ENCODE measurements at regions not wholly inside any gene's neighbourhood (a gene's known extent, or its start where the extent isn't known, plus 50 kb on each side); places are given as distances from the start of the nearest gene placed in this dataset.
A peak's percentile ranks its signal among the peaks of the same experiment; 100 is the strongest.

DNA sequence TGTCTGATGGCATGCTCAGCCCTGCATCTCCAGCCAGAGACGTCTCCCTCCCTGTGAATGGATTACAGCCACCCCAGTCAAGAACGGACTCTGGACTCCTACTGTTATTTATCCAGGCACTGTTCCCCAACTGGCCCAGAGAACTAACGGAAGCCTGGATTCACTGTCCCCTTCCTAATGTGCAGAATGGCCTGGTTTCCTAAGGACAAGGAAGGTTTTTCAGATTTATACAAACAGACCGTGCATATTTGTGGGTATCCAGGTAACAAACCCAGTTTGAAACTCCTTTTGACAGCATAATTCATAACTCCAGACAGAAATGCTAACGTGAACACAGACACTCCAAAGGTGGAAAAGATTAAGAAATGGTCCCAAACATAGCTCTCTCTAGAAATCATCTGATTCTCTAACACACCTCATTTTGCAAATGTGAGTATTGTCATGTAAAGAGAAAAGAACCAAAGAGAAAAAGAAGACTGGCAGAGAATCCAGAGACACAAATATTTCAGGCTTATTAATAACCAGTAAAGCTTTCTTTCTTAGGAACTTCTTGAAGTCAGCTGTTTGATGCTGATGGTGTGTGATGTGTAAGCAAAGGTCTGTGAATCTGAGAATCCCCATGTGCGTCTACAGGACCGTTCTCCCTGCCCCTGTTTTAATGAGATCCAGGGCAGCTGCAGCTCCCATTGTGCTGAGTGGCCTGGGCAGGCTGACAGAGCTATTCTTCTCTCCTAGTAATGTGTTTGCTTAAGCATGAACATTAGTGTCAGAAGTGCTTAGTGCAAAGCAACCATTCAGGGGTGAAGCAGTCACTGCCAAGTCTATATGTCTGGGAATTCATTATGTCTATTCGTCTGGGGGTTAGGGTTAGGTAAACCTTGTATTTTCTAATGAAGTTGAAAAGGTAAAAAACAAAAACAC is 86.8 kb upstream of the HIF1A start (continued):
- no peak for TF ChIP-seq CHD1 (IDR thresholded peaks at IDR 0.05; ENCODE audit: low read depth, low read length)

DNA sequence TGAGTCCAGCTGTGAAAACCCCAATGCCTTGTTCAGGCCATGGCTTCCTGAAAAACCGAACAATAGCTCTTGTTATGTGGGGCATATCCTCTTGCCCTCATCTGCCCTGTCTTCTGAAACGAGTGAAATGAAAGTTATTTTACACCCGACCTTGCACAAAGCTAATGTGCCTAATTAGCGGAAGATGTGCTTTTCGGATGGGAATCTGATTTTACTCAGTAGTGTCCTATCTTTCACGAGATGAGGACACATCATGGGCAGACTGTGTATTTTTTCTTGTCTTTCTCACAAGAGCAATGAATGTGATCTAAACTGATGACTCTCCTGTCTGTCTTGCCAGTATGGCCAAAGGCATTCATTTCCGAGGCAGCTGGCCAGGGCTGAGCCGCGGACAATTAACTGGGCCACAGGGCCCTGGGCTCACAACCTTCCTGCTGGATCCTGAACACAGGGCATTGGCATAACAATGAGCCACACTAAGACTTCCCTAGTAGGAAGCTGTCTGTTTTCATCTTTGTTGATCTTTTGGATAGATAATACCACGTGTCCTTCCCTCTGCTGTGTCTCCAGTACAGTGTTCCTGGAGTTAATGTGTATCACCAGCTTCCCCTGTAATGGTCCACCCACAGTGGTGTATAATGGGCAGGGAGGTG is 86.0 kb upstream of the HIF1A start:
- peak overlapping the region; percentile 28 to 89 for H4K8ac ChIP-seq (ENCODE audit: low read depth in 2 of 2, low read length in 2 of 2)
- peak overlapping the region; percentile 79 for H2BK15ac ChIP-seq (ENCODE audit: low read depth, low read length)
- H2AK9ac ChIP-seq (replicated peaks; ENCODE audit: low read depth, low read length, poor library complexity): peak overlapping the region; percentile 58
- H4K5ac ChIP-seq (ENCODE audit: low read depth, low read length): peak overlapping the region; percentile 78
- intact Hi-C loops (cut with micrococcal nuclease): loop anchor here (2.0 kb wide), 1 partner anchor 47 kb away; no protein-coding TSS in a partner anchor
- H3K14ac ChIP-seq (replicated peaks; ENCODE audit: low read depth, low read length): peak overlapping the region; percentile 83
- peak overlapping the region; percentile 88 for H2BK20ac ChIP-seq (ENCODE audit: low read depth, low read length)
- POLR2A ChIA-PET (ENCODE audit: unreplicated experiment): no interaction called here
- in situ Hi-C loops (cut with MboI; ENCODE audit: low sequenced_read_pairs): no loop called here
- no peaks in the 10 kb centered on the region for H3K9me3 ChIP-seq (ENCODE audit: control insufficient read depth, insufficient read depth, low read length)
- 0 out of 2 replicates have a peak, but pooled peaks cover 3% of the 10 kb centered on the region for H4K20me1 ChIP-seq (ENCODE audit: insufficient read depth, low read length)
- H3K23ac ChIP-seq (ENCODE audit: low read depth, low read length): peak overlapping the region; percentile 77
- DNase-seq: peak; percentile 66
- H3K4me3 ChIP-seq (ENCODE audit: insufficient read depth, low read depth, low read length): no peak overlapping the region
- CTCF ChIA-PET: interaction anchor here (0.6 to 1.6 kb wide), 7 partner anchors 48 to 154 kb away, joined by 3 to 9 read pairs (median 4); no protein-coding TSS in a partner anchor
- H4K91ac ChIP-seq (ENCODE audit: insufficient read depth, low read depth, low read length): peak overlapping the region; percentile 61
- peak overlapping the region; percentile 73 for H2AFZ ChIP-seq (replicated peaks; ENCODE audit: low read length, poor library complexity)
- 40% methylated on average over 3 of the region's 10 CpGs; no CpG with 5 or more reads in 1 of the 2 experiments for WGBS, 2 experiments (ENCODE audit: extremely low coverage in 2 of 2, insufficient read length in 1 of 2)
- peak overlapping the region; percentile 52 for H3K9ac ChIP-seq (ENCODE audit: low read depth, low read length)
- peaks cover 17% of the 10 kb centered on the region for H3K9me1 ChIP-seq (ENCODE audit: insufficient read depth, low read length)
- H3K27me3 ChIP-seq (ENCODE audit: control insufficient read depth, insufficient read depth, low read length): no peaks in the 10 kb centered on the region
- peak overlapping the region; percentile 85 for H3K27ac ChIP-seq (ENCODE audit: insufficient read depth, low read length)
- H2BK5ac ChIP-seq (ENCODE audit: low read depth, low read length, poor library complexity, severe bottlenecking): peak overlapping the region; percentile 97
- peaks cover 28% of the 10 kb centered on the region for H3K4me1 ChIP-seq (ENCODE audit: control insufficient read depth, insufficient read depth, low read length)
- H2AK5ac ChIP-seq (ENCODE audit: low read depth, low read length): peak overlapping the region; percentile 91
- ATAC-seq (ENCODE audit: low read depth): peak; percentile 73
- peak overlapping the region; percentile 80 for H3K56ac ChIP-seq (ENCODE audit: extremely low read depth, insufficient read depth, low read length)
- no peaks in the 10 kb centered on the region for H3K79me1 ChIP-seq (ENCODE audit: low read depth in 1 of 2, low read length in 2 of 2)
- H3K4ac ChIP-seq (ENCODE audit: low read depth, low read length): peak overlapping the region; percentile 81
- no peaks in the 10 kb centered on the region for H3K36me3 ChIP-seq (ENCODE audit: control insufficient read depth, insufficient read depth, low read length)
- peak overlapping the region; percentile 74 for H2BK120ac ChIP-seq (ENCODE audit: low read depth, low read length)
- no TSS peak for BruUV-seq (replicated peaks)
- dilution Hi-C loops (cut with HindIII; ENCODE audit: low sequenced_read_pairs, unreplicated experiment): no loop called here
- H3K18ac ChIP-seq (ENCODE audit: low read depth, low read length): peak overlapping the region; percentile 90
- H3K4me2 ChIP-seq (ENCODE audit: low read depth, low read length): peak overlapping the region; percentile 51
- TF ChIP-seq, protein P1, sequence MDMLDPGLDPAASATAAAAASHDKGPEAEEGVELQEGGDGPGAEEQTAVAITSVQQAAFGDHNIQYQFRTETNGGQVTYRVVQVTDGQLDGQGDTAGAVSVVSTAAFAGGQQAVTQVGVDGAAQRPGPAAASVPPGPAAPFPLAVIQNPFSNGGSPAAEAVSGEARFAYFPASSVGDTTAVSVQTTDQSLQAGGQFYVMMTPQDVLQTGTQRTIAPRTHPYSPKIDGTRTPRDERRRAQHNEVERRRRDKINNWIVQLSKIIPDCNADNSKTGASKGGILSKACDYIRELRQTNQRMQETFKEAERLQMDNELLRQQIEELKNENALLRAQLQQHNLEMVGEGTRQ (IDR thresholded peaks at IDR 0.05; ENCODE audit: low read depth, low read length): peak; percentile 66
- peak; percentile 42; the same call in 1 of the 2 replicates for TF ChIP-seq BHLHE40 (IDR thresholded peaks at IDR 0.05; ENCODE audit: low read depth, low read length)
- TF ChIP-seq FOS (IDR thresholded peaks at IDR 0.05; ENCODE audit: low read depth, low read length): no peak
- no peak for TF ChIP-seq MAZ (IDR thresholded peaks at IDR 0.05; ENCODE audit: borderline replicate concordance, low read depth, low read length)
- TF ChIP-seq SMC3 (IDR thresholded peaks at IDR 0.05; ENCODE audit: low read depth, low read length): no peak
- peak; percentile 12; the same call in 1 of the 2 replicates for TF ChIP-seq RAD21 (IDR thresholded peaks at IDR 0.05; ENCODE audit: low read length)
- TF ChIP-seq, protein P2, sequence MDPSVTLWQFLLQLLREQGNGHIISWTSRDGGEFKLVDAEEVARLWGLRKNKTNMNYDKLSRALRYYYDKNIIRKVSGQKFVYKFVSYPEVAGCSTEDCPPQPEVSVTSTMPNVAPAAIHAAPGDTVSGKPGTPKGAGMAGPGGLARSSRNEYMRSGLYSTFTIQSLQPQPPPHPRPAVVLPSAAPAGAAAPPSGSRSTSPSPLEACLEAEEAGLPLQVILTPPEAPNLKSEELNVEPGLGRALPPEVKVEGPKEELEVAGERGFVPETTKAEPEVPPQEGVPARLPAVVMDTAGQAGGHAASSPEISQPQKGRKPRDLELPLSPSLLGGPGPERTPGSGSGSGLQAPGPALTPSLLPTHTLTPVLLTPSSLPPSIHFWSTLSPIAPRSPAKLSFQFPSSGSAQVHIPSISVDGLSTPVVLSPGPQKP (IDR thresholded peaks at IDR 0.05; ENCODE audit: borderline replicate concordance, low read depth, low read length): no peak
- TF ChIP-seq, protein P3, sequence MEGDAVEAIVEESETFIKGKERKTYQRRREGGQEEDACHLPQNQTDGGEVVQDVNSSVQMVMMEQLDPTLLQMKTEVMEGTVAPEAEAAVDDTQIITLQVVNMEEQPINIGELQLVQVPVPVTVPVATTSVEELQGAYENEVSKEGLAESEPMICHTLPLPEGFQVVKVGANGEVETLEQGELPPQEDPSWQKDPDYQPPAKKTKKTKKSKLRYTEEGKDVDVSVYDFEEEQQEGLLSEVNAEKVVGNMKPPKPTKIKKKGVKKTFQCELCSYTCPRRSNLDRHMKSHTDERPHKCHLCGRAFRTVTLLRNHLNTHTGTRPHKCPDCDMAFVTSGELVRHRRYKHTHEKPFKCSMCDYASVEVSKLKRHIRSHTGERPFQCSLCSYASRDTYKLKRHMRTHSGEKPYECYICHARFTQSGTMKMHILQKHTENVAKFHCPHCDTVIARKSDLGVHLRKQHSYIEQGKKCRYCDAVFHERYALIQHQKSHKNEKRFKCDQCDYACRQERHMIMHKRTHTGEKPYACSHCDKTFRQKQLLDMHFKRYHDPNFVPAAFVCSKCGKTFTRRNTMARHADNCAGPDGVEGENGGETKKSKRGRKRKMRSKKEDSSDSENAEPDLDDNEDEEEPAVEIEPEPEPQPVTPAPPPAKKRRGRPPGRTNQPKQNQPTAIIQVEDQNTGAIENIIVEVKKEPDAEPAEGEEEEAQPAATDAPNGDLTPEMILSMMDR (conservative IDR thresholded peaks at IDR 0.05; ENCODE audit: low read depth, low read length): no peak
- no peak for TF ChIP-seq RFX5 (IDR thresholded peaks at IDR 0.05; ENCODE audit: low read depth, low read length)
